Heart left ventricle (tissue), 13 donors: ENCODE measurements at regions not wholly inside any gene's neighbourhood (a gene's known extent, or its start where the extent isn't known, plus 50 kb on each side); places are given as distances from the start of the nearest gene placed in this dataset.

ENCODE experiments used
- POLR2A ChIP-seq, 2 donors: fragments of 450-650 bp; IDR thresholded peaks; one replicate each; pipeline ENCODE4 v1.6.1; 2017; ENCODE audit warnings: antibody characterized with exemption in 2 of 2, mild to moderate bottlenecking in 2 of 2, moderate library complexity in 2 of 2
- TF ChIP-seq, protein P1 (sequence below), 12 donors: fragments of 200-600 bp; sonication (generic) in 4 of 12; IDR thresholded peaks; one replicate each; pipeline versions ENCODE4 v1.5.0 to v1.8.0; 2018 to 2022; ENCODE audit warnings: antibody characterized with exemption in 12 of 12, mild to moderate bottlenecking in 5 of 12
- donor health status: ischemic (EF 13 %, LVEDD 7.1; RV severe dilation, severe dysfunction).
- donor health status: DM: no; HTN: yes; CAD: no.
- donor health status: DM: no; HTN: no; CAD: no.
- donor health status: ischemic (EF 25% LVEDD 6.9; RV normal size, moderate dysfunction).
- donor health status: ischemic (EF 25% LVEDD 5.7; RV mildly dilated, moderate dysfunction).
- donor health status: ischemic (EF 35%, LVEDD 5.7; RV mildly dilated, moderate dysfunction).
- donor health status: nonischemic (EF 11% LVEDD 7.7; RV severe dilation, severe dysfunction).
- donor health status: DM: yes; HTN: yes; CAD: no.
- donor health status: PGD.
- donor health status: ischemic (EF 29% LVEDD 5.4; RV normal size, mild dysfunction).
- donor health status: nonischemic (EF 23%, LVEDD 6.1; RV moderate dilation, normal function).

DNA sequence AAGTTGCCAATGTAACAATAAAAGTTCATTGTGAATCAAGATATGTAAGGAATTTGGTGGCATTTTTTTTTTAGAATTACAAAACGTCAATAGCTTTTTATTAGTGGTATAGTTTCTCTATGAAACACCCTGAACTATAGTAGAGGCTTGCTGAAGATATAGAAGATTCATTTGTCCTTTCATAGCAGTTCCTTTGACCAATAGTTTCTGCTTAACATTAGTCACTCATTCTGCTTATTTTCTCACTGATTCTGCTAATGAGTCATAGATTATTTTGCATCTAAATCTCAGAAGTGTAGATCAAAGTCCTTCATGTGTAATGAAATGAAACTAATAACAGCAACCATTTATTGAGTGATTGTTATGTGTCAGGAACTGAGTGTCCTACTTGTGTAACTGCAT lies 205.0 kb upstream of the TET2 start:
- TF ChIP-seq, protein P1, sequence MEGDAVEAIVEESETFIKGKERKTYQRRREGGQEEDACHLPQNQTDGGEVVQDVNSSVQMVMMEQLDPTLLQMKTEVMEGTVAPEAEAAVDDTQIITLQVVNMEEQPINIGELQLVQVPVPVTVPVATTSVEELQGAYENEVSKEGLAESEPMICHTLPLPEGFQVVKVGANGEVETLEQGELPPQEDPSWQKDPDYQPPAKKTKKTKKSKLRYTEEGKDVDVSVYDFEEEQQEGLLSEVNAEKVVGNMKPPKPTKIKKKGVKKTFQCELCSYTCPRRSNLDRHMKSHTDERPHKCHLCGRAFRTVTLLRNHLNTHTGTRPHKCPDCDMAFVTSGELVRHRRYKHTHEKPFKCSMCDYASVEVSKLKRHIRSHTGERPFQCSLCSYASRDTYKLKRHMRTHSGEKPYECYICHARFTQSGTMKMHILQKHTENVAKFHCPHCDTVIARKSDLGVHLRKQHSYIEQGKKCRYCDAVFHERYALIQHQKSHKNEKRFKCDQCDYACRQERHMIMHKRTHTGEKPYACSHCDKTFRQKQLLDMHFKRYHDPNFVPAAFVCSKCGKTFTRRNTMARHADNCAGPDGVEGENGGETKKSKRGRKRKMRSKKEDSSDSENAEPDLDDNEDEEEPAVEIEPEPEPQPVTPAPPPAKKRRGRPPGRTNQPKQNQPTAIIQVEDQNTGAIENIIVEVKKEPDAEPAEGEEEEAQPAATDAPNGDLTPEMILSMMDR (IDR thresholded peaks at IDR 0.05) = no peak
- no peak for TF ChIP-seq POLR2A (IDR thresholded peaks at IDR 0.05)
